Esophagus squamous epithelium (tissue), 5 donors: ENCODE measurements at regions not wholly inside any gene's neighbourhood (a gene's known extent, or its start where the extent isn't known, plus 50 kb on each side); places are given as distances from the start of the nearest gene placed in this dataset.
"Not testable (repeated sequence)": the region's sequence is repeated elsewhere in the genome, so short reads cannot be mapped to it uniquely, and the experiment has no call there.

ENCODE experiments used
- DNase-seq: peaks from one replicate; lab custom pipeline; 2025; lab: John Stamatoyannopoulos, UW
- H3K27ac ChIP-seq, 4 donors: fragments of 200-600 bp; sonication (generic); one replicate each; pipeline ENCODE4 v1.5.1; 2016 to 2019; ENCODE audit warnings: mild to moderate bottlenecking in 1 of 4
- H3K27me3 ChIP-seq, 4 donors: fragments of 200-600 bp; sonication (generic); 1 replicate in 3 of 4; 2 replicates in 1 of 4; pipeline versions ENCODE4 v1.5.1 to v1.6.0; 2017 to 2021; ENCODE audit warnings: antibody characterized with exemption in 1 of 4
- H3K36me3 ChIP-seq, 3 donors: fragments of 200-600 bp; sonication (generic); one replicate each; pipeline ENCODE4 v1.5.1; 2016 to 2019
- H3K4me1 ChIP-seq, 3 donors: fragments of 200-600 bp; sonication (generic); one replicate each; pipeline ENCODE4 v1.5.1; 2017 to 2019
- H3K4me3 ChIP-seq, 4 donors: fragments of 200-600 bp; sonication (generic); 1 replicate in 3 of 4; 2 replicates in 1 of 4; pipeline ENCODE4 v1.5.1; 2016 to 2019; ENCODE audit warnings: mild to moderate bottlenecking in 2 of 4, moderate library complexity in 1 of 4
- H3K9me3 ChIP-seq, 3 donors: fragments of 200-600 bp; sonication (generic); one replicate each; pipeline ENCODE4 v1.5.1; 2016 to 2019
- POLR2A ChIP-seq, 4 donors: fragments of 450-650 bp; IDR thresholded peaks; one replicate each; pipeline ENCODE4 v1.6.1; 2017; ENCODE audit warnings: antibody characterized with exemption in 4 of 4, mild to moderate bottlenecking in 4 of 4, moderate library complexity in 3 of 4
- WGBS, 2 donors: methylation state at CpG; one replicate each; pipeline ENCODE4 v1.1.5; 2018; 5-methylcytosine and 5-hydroxymethylcytosine counted together
- intact Hi-C: fragments of 100-400 bp; cut with DNase I; formaldehyde crosslinking; loops from one replicate; pipeline ENCODE4 v1.15.0; 2022
- TF ChIP-seq, protein P1 (sequence below), 6 experiments: fragments of 450-650 bp in 4 of 6; fragments of 200-600 bp in 2 of 6; sonication (generic) in 2 of 6; IDR thresholded peaks; one replicate each; pipeline ENCODE4 v1.5.1; 2016 to 2019; ENCODE audit warnings: antibody characterized with exemption in 6 of 6, mild to moderate bottlenecking in 4 of 6, moderate library complexity in 4 of 6
- donor health status: DM: yes; HTN: yes; CAD: no.

- Histone ChIP-seq H3K4me3 (no peak overlapping the region), H3K9me3 (no peaks in the 10 kb centered on the region), H3K4me1 (no peaks in the 10 kb centered on the region), H3K36me3 (no peaks in the 10 kb centered on the region), H3K27me3 (no peaks in the 10 kb centered on the region), H3K27ac (no peak overlapping the region)
- intact Hi-C loops, result no loop called here
- 38 to 47% methylated on average over 2 of the region's 2 CpGs for WGBS, 2 donors
- no peak for TF ChIP-seq POLR2A (IDR thresholded peaks at IDR 0.05)
- TF ChIP-seq, protein P1, sequence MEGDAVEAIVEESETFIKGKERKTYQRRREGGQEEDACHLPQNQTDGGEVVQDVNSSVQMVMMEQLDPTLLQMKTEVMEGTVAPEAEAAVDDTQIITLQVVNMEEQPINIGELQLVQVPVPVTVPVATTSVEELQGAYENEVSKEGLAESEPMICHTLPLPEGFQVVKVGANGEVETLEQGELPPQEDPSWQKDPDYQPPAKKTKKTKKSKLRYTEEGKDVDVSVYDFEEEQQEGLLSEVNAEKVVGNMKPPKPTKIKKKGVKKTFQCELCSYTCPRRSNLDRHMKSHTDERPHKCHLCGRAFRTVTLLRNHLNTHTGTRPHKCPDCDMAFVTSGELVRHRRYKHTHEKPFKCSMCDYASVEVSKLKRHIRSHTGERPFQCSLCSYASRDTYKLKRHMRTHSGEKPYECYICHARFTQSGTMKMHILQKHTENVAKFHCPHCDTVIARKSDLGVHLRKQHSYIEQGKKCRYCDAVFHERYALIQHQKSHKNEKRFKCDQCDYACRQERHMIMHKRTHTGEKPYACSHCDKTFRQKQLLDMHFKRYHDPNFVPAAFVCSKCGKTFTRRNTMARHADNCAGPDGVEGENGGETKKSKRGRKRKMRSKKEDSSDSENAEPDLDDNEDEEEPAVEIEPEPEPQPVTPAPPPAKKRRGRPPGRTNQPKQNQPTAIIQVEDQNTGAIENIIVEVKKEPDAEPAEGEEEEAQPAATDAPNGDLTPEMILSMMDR (IDR thresholded peaks at IDR 0.05), result no peak
- DNase-seq, result no peak
These were observed 59.7 kb downstream of the HMGB3 start for GRCh38 chrX:151042842-151043241.

GRCh38 chrX:151066373-151066772, 83.2 kb downstream of the HMGB3 start:
- H3K9me3 ChIP-seq, intact Hi-C loops, H3K27ac ChIP-seq, H3K4me1 ChIP-seq, DNase-seq, H3K4me3 ChIP-seq, H3K27me3 ChIP-seq, H3K36me3 ChIP-seq: not testable (repeated sequence)
- WGBS, 2 donors, result 33 to 60% methylated on average over 1 of the region's 3 CpGs

GRCh38 chrX:151073767-151074166, 90.6 kb downstream of the HMGB3 start:
- Histone ChIP-seq H3K27me3 (no peaks in the 10 kb centered on the region), H3K4me3 (no peak overlapping the region), H3K9me3 (no peaks in the 10 kb centered on the region), H3K36me3 (no peaks in the 10 kb centered on the region), H3K4me1 (no peaks in the 10 kb centered on the region), H3K27ac (no peak overlapping the region)
- intact Hi-C loops, result no loop called here
- TF ChIP-seq POLR2A (IDR thresholded peaks at IDR 0.05), result no peak
- TF ChIP-seq, protein P1 (IDR thresholded peaks at IDR 0.05), result no peak
- DNase-seq, result no peak
- 80% methylated on average over 1 of the region's 12 CpGs; no CpG with 5 or more reads in 1 of the 2 donors for WGBS, 2 donors

DNA sequence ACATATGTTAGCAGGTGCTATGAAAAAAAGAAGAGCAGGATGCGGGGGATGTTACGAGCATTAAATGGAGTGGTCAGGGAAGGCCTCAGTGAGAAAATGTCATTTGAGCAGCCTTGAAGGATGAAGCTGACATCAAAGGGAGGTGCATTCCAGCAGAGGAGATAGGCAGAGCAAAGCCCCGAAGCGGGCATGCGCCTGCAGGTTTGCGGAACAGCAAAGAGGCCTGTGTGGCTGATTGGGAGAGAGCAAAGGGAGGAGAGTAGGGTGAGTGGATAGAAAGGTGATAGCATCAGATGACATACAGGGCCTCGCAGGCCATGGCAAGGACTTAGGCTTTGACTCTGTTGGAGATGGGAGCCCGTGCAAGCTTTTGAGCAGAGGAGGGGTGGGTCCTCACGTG, 95.4 kb upstream of the GPR50 start:
- Histone ChIP-seq H3K27ac (no peak overlapping the region), H3K36me3 (no peaks in the 10 kb centered on the region), H3K9me3 (no peaks in the 10 kb centered on the region), H3K27me3 (peaks cover 0 to 5% (median 0%) of the 10 kb centered on the region in 4 donors), H3K4me1 (peaks cover 0 to 5% (median 0%) of the 10 kb centered on the region in 3 donors), H3K4me3 (no peak overlapping the region)
- DNase-seq, result no peak
- intact Hi-C loops, result no loop called here
- TF ChIP-seq, protein P1 (IDR thresholded peaks at IDR 0.05), result no peak
- no peak for TF ChIP-seq POLR2A (IDR thresholded peaks at IDR 0.05)
- 83% methylated on average over 4 to 9 of the region's 9 CpGs for WGBS, 2 donors

DNA sequence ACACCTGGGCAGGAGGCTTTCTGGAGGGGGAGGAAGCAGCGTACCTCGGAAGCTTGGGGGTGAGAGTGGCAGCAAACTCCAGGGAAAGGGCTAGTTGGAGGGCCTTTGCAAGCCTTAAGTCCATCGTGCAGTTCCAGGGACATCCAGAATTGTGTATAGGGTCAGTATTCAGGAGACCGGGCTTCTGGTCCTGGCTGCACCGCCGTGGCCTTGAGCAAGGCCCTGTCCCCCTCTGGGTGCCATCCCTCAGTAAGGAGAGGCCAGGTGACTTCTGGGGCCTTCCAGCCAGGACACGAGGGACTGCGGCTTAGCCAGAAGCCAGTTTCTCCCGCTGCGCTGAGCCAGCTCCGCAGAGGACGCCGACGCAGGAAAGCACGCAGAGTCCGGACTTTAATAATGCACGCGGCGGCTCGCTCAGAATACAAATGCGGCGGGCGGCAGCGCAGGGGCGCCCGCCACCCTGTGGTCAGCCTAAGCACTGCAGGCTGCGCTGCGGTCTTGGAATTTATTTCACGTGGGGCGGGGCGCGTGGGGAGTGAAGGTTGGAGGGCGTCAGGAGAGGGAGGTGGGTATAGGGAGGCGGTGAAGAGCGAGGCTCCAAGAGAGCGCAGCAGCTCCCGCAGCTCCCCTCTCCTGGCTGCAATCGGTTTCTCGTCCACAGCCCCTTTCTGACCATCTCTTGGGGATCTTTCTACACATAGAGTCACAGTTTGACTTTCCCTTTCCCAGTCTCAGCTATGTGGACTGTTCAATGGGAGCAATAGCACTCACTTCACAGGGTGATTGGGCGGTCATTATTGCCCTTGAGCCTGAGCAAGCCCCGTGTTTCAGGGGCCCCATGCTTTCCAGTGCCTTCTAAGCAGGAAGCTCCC, 94.1 kb upstream of the GPR50 start:
- Histone ChIP-seq H3K27ac (no peak overlapping the region), H3K4me1 (peaks cover 0 to 5% (median 0%) of the 10 kb centered on the region in 3 donors), H3K36me3 (no peaks in the 10 kb centered on the region), H3K27me3 (peaks cover 0 to 5% (median 0%) of the 10 kb centered on the region in 4 donors), H3K4me3 (peak overlapping the region in 2 of 4 donors; percentile 0 to 46), H3K9me3 (no peaks in the 10 kb centered on the region)
- intact Hi-C loops, result loop anchor here (2.0 kb wide), 1 partner anchor 310 kb away; no protein-coding TSS in a partner anchor
- no peak for DNase-seq
- no peak for TF ChIP-seq POLR2A (IDR thresholded peaks at IDR 0.05)
- TF ChIP-seq, protein P1 (IDR thresholded peaks at IDR 0.05), result peak; percentile 75 to 93 (median 91)
- WGBS, 2 donors, result 43% methylated on average over 6 of the region's 41 CpGs; no CpG with 5 or more reads in 1 of the 2 donors
